Astrocyte (in vitro differentiated cells and primary cell): ENCODE measurements at regions not wholly inside any gene's neighbourhood (a gene's known extent, or its start where the extent isn't known, plus 50 kb on each side); places are given as distances from the start of the nearest gene placed in this dataset.

Source experiments
- DNase-seq: peaks from one replicate; pipeline ENCODE4 v3.0.0-alpha.2; 2010; ENCODE audit warnings: low read depth
- FAIRE-seq: peaks from 2 replicates; lab custom pipeline; 2011; peaks lifted over from hg19 to GRCh38; lab: Jason Lieb, UNC
- H2AFZ ChIP-seq: 2 replicates; pipeline ENCODE4 v1.6.0; 2012; ENCODE audit warnings: low read depth, low read length, inconsistent platforms
- H3K27ac ChIP-seq: 2 replicates; pipeline ENCODE4 v1.5.1; 2011; ENCODE audit warnings: low read depth, low read length, inconsistent platforms
- H3K27me3 ChIP-seq: 2 replicates; pipeline ENCODE4 v1.6.0; 2011; ENCODE audit warnings: low read length, inconsistent platforms; ENCODE audit not compliant: insufficient read depth
- H3K36me3 ChIP-seq: 2 replicates; pipeline ENCODE4 v1.5.1; 2011; ENCODE audit warnings: low read length, inconsistent platforms; ENCODE audit not compliant: insufficient read depth
- H3K4me1 ChIP-seq: 2 replicates; pipeline ENCODE4 v1.5.1; 2011; ENCODE audit warnings: low read length, inconsistent platforms; ENCODE audit not compliant: insufficient read depth
- H3K4me2 ChIP-seq: 2 replicates; pipeline ENCODE4 v1.6.0; 2012; ENCODE audit warnings: low read length, inconsistent platforms
- H3K4me3 ChIP-seq: 2 replicates; pipeline ENCODE4 v1.5.1; 2011; ENCODE audit warnings: low read depth, mild to moderate bottlenecking, low read length, inconsistent platforms; ENCODE audit not compliant: insufficient read depth
- H3K79me2 ChIP-seq: 2 replicates; pipeline ENCODE4 v1.6.0; 2012; ENCODE audit warnings: mild to moderate bottlenecking, low read length, inconsistent platforms; ENCODE audit not compliant: insufficient read depth
- H3K9ac ChIP-seq: 2 replicates; pipeline ENCODE4 v1.6.0; 2012; ENCODE audit warnings: mild to moderate bottlenecking, low read length, inconsistent platforms
- H3K9me3 ChIP-seq: 2 replicates; pipeline ENCODE4 v1.5.1; 2012; ENCODE audit warnings: low read depth, mild to moderate bottlenecking, low read length, inconsistent platforms; ENCODE audit not compliant: insufficient read depth
- H4K20me1 ChIP-seq: 2 replicates; pipeline ENCODE4 v1.6.0; 2012; ENCODE audit warnings: low read length, inconsistent platforms; ENCODE audit not compliant: insufficient read depth
- H3K27ac Mint-ChIP-seq: one replicate; pipeline ENCODE4 v1.8.0; 2021; ENCODE audit warnings: mild to moderate bottlenecking, mixed read lengths; ENCODE audit not compliant: unreplicated experiment
- H3K27me3 Mint-ChIP-seq: one replicate; pipeline ENCODE4 v1.8.0; 2021; ENCODE audit warnings: low read depth, mixed read lengths; ENCODE audit not compliant: unreplicated experiment
- H3K36me3 Mint-ChIP-seq: one replicate; pipeline ENCODE4 v1.8.0; 2021; ENCODE audit warnings: low read depth, mixed read lengths; ENCODE audit not compliant: unreplicated experiment
- H3K4me1 Mint-ChIP-seq: one replicate; pipeline ENCODE4 v1.8.0; 2021; ENCODE audit warnings: low read depth, mixed read lengths; ENCODE audit not compliant: unreplicated experiment
- H3K4me3 Mint-ChIP-seq: one replicate; pipeline ENCODE4 v1.8.0; 2021; ENCODE audit warnings: mild to moderate bottlenecking, moderate library complexity, mixed read lengths; ENCODE audit not compliant: unreplicated experiment
- H3K9me3 Mint-ChIP-seq: one replicate; pipeline ENCODE4 v1.8.0; 2021; ENCODE audit warnings: mild to moderate bottlenecking, mixed read lengths; ENCODE audit not compliant: unreplicated experiment
- EZH2 ChIP-seq: IDR thresholded peaks from 2 replicates; pipeline ENCODE4 v1.6.1; 2012; ENCODE audit warnings: mild to moderate bottlenecking, low read length, inconsistent platforms; ENCODE audit not compliant: insufficient read depth
- TF ChIP-seq, protein P1 (sequence below): IDR thresholded peaks from 2 replicates; pipeline ENCODE4 v1.5.1; 2011; ENCODE audit warnings: low read depth, mild to moderate bottlenecking, inconsistent platforms, low read length, moderate library complexity; ENCODE audit not compliant: insufficient read depth

DNA sequence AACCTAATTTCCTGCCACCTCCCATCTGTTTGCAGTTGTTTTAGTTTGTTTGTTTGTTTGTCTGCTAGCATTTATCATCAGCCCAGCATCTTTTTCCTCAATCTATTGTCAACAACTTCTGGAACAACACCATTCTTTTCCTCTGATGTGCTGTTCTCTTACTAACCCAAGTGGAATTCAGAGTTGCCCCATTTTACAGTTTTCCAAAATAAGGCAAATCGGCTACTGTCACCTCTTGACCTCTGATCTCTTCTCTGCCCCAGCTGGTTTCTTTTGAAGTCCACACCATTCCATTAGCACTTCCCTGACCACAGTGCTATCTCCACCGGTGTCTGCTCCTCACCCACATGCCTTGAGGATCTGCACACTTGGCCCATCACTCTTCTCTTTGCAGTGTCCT is 102.4 kb downstream of the EFNB2 start:
- DNase-seq = no peak
- peaks cover 13% of the 10 kb centered on the region for H3K4me1 Mint-ChIP-seq
- H3K9me3 Mint-ChIP-seq = peaks cover 2% of the 10 kb centered on the region
- no peak overlapping the region for H3K4me3 ChIP-seq
- H3K27ac ChIP-seq = no peak overlapping the region
- H3K9me3 ChIP-seq = no peaks in the 10 kb centered on the region
- H3K79me2 ChIP-seq = no peaks in the 10 kb centered on the region
- no peaks in the 10 kb centered on the region for H3K36me3 ChIP-seq
- FAIRE-seq = no peak
- peaks cover 2% of the 10 kb centered on the region for H3K36me3 Mint-ChIP-seq
- H3K4me2 ChIP-seq = no peak overlapping the region
- no peaks in the 10 kb centered on the region for H3K4me1 ChIP-seq
- H3K9ac ChIP-seq = no peak overlapping the region
- peak overlapping the region; percentile 42 for H3K27ac Mint-ChIP-seq
- H3K4me3 Mint-ChIP-seq = no peak overlapping the region
- H2AFZ ChIP-seq = no peak overlapping the region
- no peak for TF ChIP-seq EZH2
- TF ChIP-seq, protein P1, sequence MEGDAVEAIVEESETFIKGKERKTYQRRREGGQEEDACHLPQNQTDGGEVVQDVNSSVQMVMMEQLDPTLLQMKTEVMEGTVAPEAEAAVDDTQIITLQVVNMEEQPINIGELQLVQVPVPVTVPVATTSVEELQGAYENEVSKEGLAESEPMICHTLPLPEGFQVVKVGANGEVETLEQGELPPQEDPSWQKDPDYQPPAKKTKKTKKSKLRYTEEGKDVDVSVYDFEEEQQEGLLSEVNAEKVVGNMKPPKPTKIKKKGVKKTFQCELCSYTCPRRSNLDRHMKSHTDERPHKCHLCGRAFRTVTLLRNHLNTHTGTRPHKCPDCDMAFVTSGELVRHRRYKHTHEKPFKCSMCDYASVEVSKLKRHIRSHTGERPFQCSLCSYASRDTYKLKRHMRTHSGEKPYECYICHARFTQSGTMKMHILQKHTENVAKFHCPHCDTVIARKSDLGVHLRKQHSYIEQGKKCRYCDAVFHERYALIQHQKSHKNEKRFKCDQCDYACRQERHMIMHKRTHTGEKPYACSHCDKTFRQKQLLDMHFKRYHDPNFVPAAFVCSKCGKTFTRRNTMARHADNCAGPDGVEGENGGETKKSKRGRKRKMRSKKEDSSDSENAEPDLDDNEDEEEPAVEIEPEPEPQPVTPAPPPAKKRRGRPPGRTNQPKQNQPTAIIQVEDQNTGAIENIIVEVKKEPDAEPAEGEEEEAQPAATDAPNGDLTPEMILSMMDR = no peak
- no peaks in the 10 kb centered on the region for H3K27me3 Mint-ChIP-seq
- H4K20me1 ChIP-seq = no peaks in the 10 kb centered on the region
- no peaks in the 10 kb centered on the region for H3K27me3 ChIP-seq

DNA sequence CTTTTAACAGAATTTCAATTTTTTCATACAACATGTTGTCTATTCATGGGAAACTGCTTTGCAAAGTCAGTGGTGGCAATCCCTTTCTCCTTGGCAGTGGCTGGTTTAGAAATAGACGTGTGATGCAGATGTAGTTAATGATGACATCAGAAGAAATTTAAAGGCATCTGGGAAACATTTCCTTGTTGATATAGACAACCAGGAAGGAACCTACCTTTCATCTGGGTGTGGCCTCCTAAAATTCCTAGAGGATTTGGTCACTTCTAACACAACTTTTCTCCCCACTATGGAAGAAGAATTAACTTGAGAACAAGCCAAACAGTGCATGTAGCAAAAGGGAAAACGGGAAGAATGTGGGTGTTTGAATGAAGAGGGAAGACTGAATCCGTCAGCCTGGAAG is 102.8 kb downstream of the EFNB2 start:
- peak overlapping the region; percentile 42 for H3K27ac Mint-ChIP-seq

DNA sequence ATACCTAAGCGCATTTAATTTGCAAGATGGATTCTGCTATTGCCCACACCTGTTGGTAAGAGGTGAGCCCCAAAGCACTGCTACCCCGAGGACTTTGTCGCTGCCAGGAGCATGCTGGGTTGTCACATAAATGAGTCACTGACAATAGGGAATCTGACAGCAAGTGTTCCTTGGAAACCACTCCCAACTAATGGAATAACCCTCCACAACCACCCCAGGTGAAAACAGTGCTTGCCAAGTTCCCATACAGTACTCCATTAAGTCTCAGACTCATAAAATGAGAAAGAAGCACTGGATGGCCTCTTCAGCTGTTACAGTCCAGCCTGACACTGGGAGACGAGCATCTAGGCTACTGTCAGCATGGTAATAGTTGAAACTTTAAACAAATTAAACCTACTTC is 108.6 kb downstream of the EFNB2 start:
- FAIRE-seq = no peak
- Mint-ChIP-seq H3K4me3 (no peak overlapping the region), H3K36me3 (no peaks in the 10 kb centered on the region), H3K9me3 (no peaks in the 10 kb centered on the region), H3K27me3 (no peaks in the 10 kb centered on the region), H3K27ac (no peak overlapping the region), H3K4me1 (peaks cover 7% of the 10 kb centered on the region)
- H4K20me1 ChIP-seq = no peaks in the 10 kb centered on the region
- H3K4me2 ChIP-seq = no peak overlapping the region
- no peak overlapping the region for H2AFZ ChIP-seq
- H3K9me3 ChIP-seq = no peaks in the 10 kb centered on the region
- no peak for DNase-seq
- H3K79me2 ChIP-seq = no peaks in the 10 kb centered on the region
- no peaks in the 10 kb centered on the region for H3K27me3 ChIP-seq
- no peak for TF ChIP-seq EZH2
- TF ChIP-seq, protein P1 = no peak
- H3K4me1 ChIP-seq = no peaks in the 10 kb centered on the region
- H3K4me3 ChIP-seq = no peak overlapping the region
- no peak overlapping the region for H3K9ac ChIP-seq
- no peak overlapping the region for H3K27ac ChIP-seq
- no peaks in the 10 kb centered on the region for H3K36me3 ChIP-seq

More for the DNA sequence above, 102.8 kb downstream of the EFNB2 start:
- FAIRE-seq (no peak), DNase-seq (peak; percentile 21)
- Mint-ChIP-seq H3K36me3 (peaks cover 2% of the 10 kb centered on the region), H3K9me3 (peaks cover 2% of the 10 kb centered on the region), H3K27me3 (no peaks in the 10 kb centered on the region), H3K4me3 (no peak overlapping the region), H3K4me1 (peaks cover 13% of the 10 kb centered on the region)
- no peak overlapping the region for H2AFZ ChIP-seq
- no peaks in the 10 kb centered on the region for H4K20me1 ChIP-seq
- no peak overlapping the region for H3K9ac ChIP-seq
- no peak overlapping the region for H3K27ac ChIP-seq
- H3K4me3 ChIP-seq = no peak overlapping the region
- H3K27me3 ChIP-seq = no peaks in the 10 kb centered on the region
- no peak for TF ChIP-seq EZH2
- TF ChIP-seq, protein P1 = no peak
- H3K4me2 ChIP-seq = no peak overlapping the region
- no peaks in the 10 kb centered on the region for H3K36me3 ChIP-seq
- H3K4me1 ChIP-seq = no peaks in the 10 kb centered on the region
- H3K79me2 ChIP-seq = no peaks in the 10 kb centered on the region
- H3K9me3 ChIP-seq = no peaks in the 10 kb centered on the region
